Smooth muscle cell (in vitro differentiated cells): ENCODE measurements at regions not wholly inside any gene's neighbourhood (a gene's known extent, or its start where the extent isn't known, plus 50 kb on each side); places are given as distances from the start of the nearest gene placed in this dataset.

Experiments used
- DNase-seq: peaks from one replicate; lab custom pipeline; 2025; ENCODE audit not compliant: unreplicated experiment; lab: John Stamatoyannopoulos, UW
- H2AFZ ChIP-seq: fragments of 200-600 bp; sonication (generic); 2 replicates; pipeline ENCODE4 v1.6.0; 2016; ENCODE audit warnings: antibody characterized with exemption, low read depth, mild to moderate bottlenecking
- H3F3A ChIP-seq: fragments of 200-600 bp; sonication (generic); 2 replicates; pipeline ENCODE4 v1.6.0; 2017; ENCODE audit warnings: antibody characterized with exemption, low read depth
- H3K27ac ChIP-seq: fragments of 200-600 bp; sonication (generic); 2 replicates; pipeline ENCODE4 v1.5.1; 2016; ENCODE audit warnings: low read depth, mild to moderate bottlenecking
- H3K27me3 ChIP-seq: fragments of 200-600 bp; sonication (generic); 2 replicates; pipeline ENCODE4 v1.6.1; 2016; ENCODE audit warnings: low read depth, mild to moderate bottlenecking
- H3K36me3 ChIP-seq: fragments of 200-600 bp; sonication (generic); 2 replicates; pipeline ENCODE4 v1.5.1; 2016; ENCODE audit warnings: low read depth
- H3K4me1 ChIP-seq: fragments of 200-600 bp; sonication (generic); 2 replicates; pipeline ENCODE4 v1.5.1; 2016; ENCODE audit warnings: low read depth
- H3K4me2 ChIP-seq: fragments of 200-600 bp; sonication (generic); 2 replicates; pipeline ENCODE4 v1.6.0; 2016; ENCODE audit warnings: mild to moderate bottlenecking
- H3K4me3 ChIP-seq: fragments of 200-600 bp; sonication (generic); 2 replicates; pipeline ENCODE4 v1.5.1; 2016; ENCODE audit warnings: mild to moderate bottlenecking
- H3K79me2 ChIP-seq: fragments of 200-600 bp; sonication (generic); 2 replicates; pipeline ENCODE4 v1.6.0; 2016; ENCODE audit warnings: low read depth, mild to moderate bottlenecking
- H3K9ac ChIP-seq: fragments of 200-600 bp; sonication (generic); 2 replicates; pipeline ENCODE4 v1.6.0; 2016; ENCODE audit warnings: low read depth
- H3K9me3 ChIP-seq: fragments of 200-600 bp; sonication (generic); replicated peaks from 2 replicates; pipeline ENCODE4 v1.5.1; 2016; ENCODE audit warnings: low read depth
- H4K20me1 ChIP-seq: fragments of 200-600 bp; sonication (generic); 2 replicates; pipeline ENCODE4 v1.6.0; 2016; ENCODE audit warnings: low read depth
- CTCF ChIP-seq: fragments of 200-600 bp; sonication (generic); IDR thresholded peaks from 2 replicates; pipeline ENCODE4 v1.5.1; 2017; ENCODE audit warnings: borderline replicate concordance, mild to moderate bottlenecking, antibody characterized with exemption; ENCODE audit not compliant: insufficient read depth, poor library complexity, severe bottlenecking
- whole genome bisulfite sequencing: methylation state at CpG from one replicate; pipeline ENCODE4 v1.1.7; 2016; ENCODE audit warnings: low lambda C conversion rate; 5-methylcytosine and 5-hydroxymethylcytosine counted together

GRCh38 chr10:47139121-47139520, 160.9 kb upstream of the GDF10 start:
- peak overlapping the region; percentile 11 for H3K4me3 ChIP-seq

GRCh38 chr10:47140761-47141348, 159.1 kb upstream of the GDF10 start:
- WGBS: 67% methylated on average over 6 of the region's 6 CpGs

More at GRCh38 chr10:47139121-47139520, 160.9 kb upstream of the GDF10 start:
- Histone ChIP-seq H4K20me1 (no peaks in the 10 kb centered on the region), H3K4me2 (peak overlapping the region; percentile 83), H3K79me2 (no peaks in the 10 kb centered on the region), H3K27me3 (no peaks in the 10 kb centered on the region), H3K36me3 (no peaks in the 10 kb centered on the region), H3F3A (no peaks in the 10 kb centered on the region), H2AFZ (no peak overlapping the region), H3K27ac (peak overlapping the region; percentile 99), H3K9ac (peak overlapping the region; percentile 84), H3K9me3 (no peaks in the 10 kb centered on the region), H3K4me1 (peaks cover 8% of the 10 kb centered on the region)
- no peak for DNase-seq
- WGBS: 46% methylated on average over 7 of the region's 7 CpGs
- no peak for TF ChIP-seq CTCF

GRCh38 chr10:47141349-47141748, 158.6 kb upstream of the GDF10 start:
- Histone ChIP-seq H3F3A (no peaks in the 10 kb centered on the region), H3K4me3 (no peak overlapping the region), H3K36me3 (no peaks in the 10 kb centered on the region), H4K20me1 (no peaks in the 10 kb centered on the region), H3K4me1 (peaks cover 11% of the 10 kb centered on the region), H3K27me3 (no peaks in the 10 kb centered on the region), H3K9ac (no peak overlapping the region), H3K9me3 (no peaks in the 10 kb centered on the region), H3K4me2 (no peak overlapping the region), H3K27ac (no peak overlapping the region), H2AFZ (no peak overlapping the region), H3K79me2 (no peaks in the 10 kb centered on the region)
- TF ChIP-seq CTCF: no peak
- WGBS: 94% methylated on average over 5 of the region's 5 CpGs
- DNase-seq: no peak

More at GRCh38 chr10:47140761-47141348, 159.1 kb upstream of the GDF10 start:
- H3K4me1 ChIP-seq: peaks cover 12% of the 10 kb centered on the region
- no peak for DNase-seq
- no peak overlapping the region for H3K27ac ChIP-seq
- H3K27me3 ChIP-seq: no peaks in the 10 kb centered on the region
- H3K36me3 ChIP-seq: no peaks in the 10 kb centered on the region
- no peak overlapping the region for H2AFZ ChIP-seq
- H3K4me2 ChIP-seq: peak overlapping the region; percentile 25
- H3K79me2 ChIP-seq: no peaks in the 10 kb centered on the region
- no peak overlapping the region for H3K4me3 ChIP-seq
- H3F3A ChIP-seq: no peaks in the 10 kb centered on the region
- TF ChIP-seq CTCF: no peak
- H3K9ac ChIP-seq: no peak overlapping the region
- H3K9me3 ChIP-seq: no peaks in the 10 kb centered on the region
- H4K20me1 ChIP-seq: no peaks in the 10 kb centered on the region

GRCh38 chr10:47143072-47143471, 156.9 kb upstream of the GDF10 start:
- no peaks in the 10 kb centered on the region for H3F3A ChIP-seq
- H3K27ac ChIP-seq: no peak overlapping the region
- no peak overlapping the region for H3K4me3 ChIP-seq
- TF ChIP-seq CTCF: no peak
- H3K79me2 ChIP-seq: no peaks in the 10 kb centered on the region
- H2AFZ ChIP-seq: no peak overlapping the region
- peaks cover 6% of the 10 kb centered on the region for H3K4me1 ChIP-seq
- H3K27me3 ChIP-seq: no peaks in the 10 kb centered on the region
- WGBS: 83% methylated on average over 9 of the region's 9 CpGs
- no peak overlapping the region for H3K9ac ChIP-seq
- no peaks in the 10 kb centered on the region for H4K20me1 ChIP-seq
- no peak overlapping the region for H3K4me2 ChIP-seq
- H3K36me3 ChIP-seq: no peaks in the 10 kb centered on the region
- H3K9me3 ChIP-seq: no peaks in the 10 kb centered on the region
- DNase-seq: no peak
